Prostate gland (tissue), 2 donors: ENCODE measurements at regions not wholly inside any gene's neighbourhood (a gene's known extent, or its start where the extent isn't known, plus 50 kb on each side); places are given as distances from the start of the nearest gene placed in this dataset.

ENCODE experiments used
- DNase-seq: peaks from one replicate; pipeline ENCODE4 v3.0.0-alpha.2; 2019; ENCODE audit warnings: low spot score
- H3K27ac ChIP-seq, 2 donors: fragments of 200-600 bp; sonication (generic); 2 replicates each; pipeline ENCODE4 v1.5.1; 2017 to 2019
- H3K27me3 ChIP-seq: fragments of 200-600 bp; sonication (generic); replicated peaks from 2 replicates; pipeline ENCODE4 v1.5.1; 2019; ENCODE audit not compliant: insufficient read depth
- H3K36me3 ChIP-seq, 2 donors: fragments of 200-600 bp; sonication (generic); 1 replicate in 1 of 2; 2 replicates in 1 of 2; pipeline versions ENCODE4 v1.5.1 to v1.8.1; 2017 to 2019
- H3K4me1 ChIP-seq: fragments of 200-600 bp; sonication (generic); replicated peaks from 2 replicates; pipeline ENCODE4 v1.5.1; 2019
- H3K4me3 ChIP-seq, 2 donors: fragments of 200-600 bp; sonication (generic); 2 replicates each; pipeline ENCODE4 v1.5.1; 2017 to 2019
- H3K9me3 ChIP-seq: fragments of 200-600 bp; sonication (generic); 2 replicates; pipeline ENCODE4 v1.5.1; 2017
- CTCF ChIP-seq, 4 experiments: fragments of 200-600 bp in 2 of 4; fragments of 450-650 bp in 2 of 4; sonication (generic) in 2 of 4; IDR thresholded peaks; 1 replicate in 3 of 4; 2 replicates in 1 of 4; pipeline ENCODE4 v1.5.1; 2016 to 2019; ENCODE audit warnings: antibody characterized with exemption in 4 of 4, mild to moderate bottlenecking in 2 of 4, moderate library complexity in 2 of 4
- POLR2A ChIP-seq: fragments of 450-650 bp; IDR thresholded peaks from one replicate; pipeline ENCODE4 v1.6.1; 2016; ENCODE audit warnings: antibody characterized with exemption, mild to moderate bottlenecking
- POLR2AphosphoS5 ChIP-seq: sonication (generic); formaldehyde crosslinking; IDR thresholded peaks from one replicate; pipeline ENCODE4 v1.6.1; 2017; ENCODE audit warnings: antibody characterized with exemption
- WGBS: methylation state at CpG from one replicate; pipeline ENCODE4 v1.1.5; 2018; 5-methylcytosine and 5-hydroxymethylcytosine counted together
- intact Hi-C: fragments of 100-400 bp; cut with DNase I; formaldehyde crosslinking; loops from one replicate; pipeline ENCODE4 v1.14.2; 2022

- Histone ChIP-seq H3K27ac (no peak overlapping the region), H3K36me3 (no peaks in the 10 kb centered on the region), H3K4me3 (no peak overlapping the region), H3K27me3 (no peaks in the 10 kb centered on the region), H3K4me1 (no peaks in the 10 kb centered on the region), H3K9me3 (no peaks in the 10 kb centered on the region)
- TF ChIP-seq POLR2A: no peak
- TF ChIP-seq POLR2AphosphoS5: no peak
- TF ChIP-seq CTCF (IDR thresholded peaks at IDR 0.05): no peak
- DNase-seq: no peak
- 95% methylated on average over 2 of the region's 2 CpGs for WGBS
- intact Hi-C loops: no loop called here
Observed at GRCh38 chr3:34619990-34620389, 821.6 kb downstream of the PDCD6IP start.

GRCh38 chr3:34626699-34627098 is 828.3 kb downstream of the PDCD6IP start:
- no peak for DNase-seq
- H3K36me3 ChIP-seq: no peaks in the 10 kb centered on the region
- H3K27me3 ChIP-seq: no peaks in the 10 kb centered on the region
- H3K9me3 ChIP-seq: no peaks in the 10 kb centered on the region
- no peak for TF ChIP-seq POLR2AphosphoS5
- no peaks in the 10 kb centered on the region for H3K4me1 ChIP-seq
- no peak overlapping the region for H3K4me3 ChIP-seq
- intact Hi-C loops: no loop called here
- no peak overlapping the region for H3K27ac ChIP-seq

GRCh38 chr3:34634939-34635338 is 836.5 kb downstream of the PDCD6IP start:
- intact Hi-C loops: no loop called here
- Histone ChIP-seq H3K36me3 (no peaks in the 10 kb centered on the region), H3K27ac (no peak overlapping the region), H3K27me3 (no peaks in the 10 kb centered on the region), H3K9me3 (no peaks in the 10 kb centered on the region), H3K4me3 (no peak overlapping the region), H3K4me1 (no peaks in the 10 kb centered on the region)
- TF ChIP-seq POLR2A: no peak
- TF ChIP-seq POLR2AphosphoS5: no peak
- no peak for TF ChIP-seq CTCF (IDR thresholded peaks at IDR 0.05)
- DNase-seq: no peak
- 83% methylated on average over 6 of the region's 6 CpGs for WGBS

- TF ChIP-seq POLR2A: no peak
- TF ChIP-seq POLR2AphosphoS5: no peak
- TF ChIP-seq CTCF (IDR thresholded peaks at IDR 0.05): no peak
- H3K27me3 ChIP-seq: no peaks in the 10 kb centered on the region
- no peaks in the 10 kb centered on the region for H3K9me3 ChIP-seq
- H3K4me1 ChIP-seq: no peaks in the 10 kb centered on the region
- 90% methylated on average over 11 of the region's 11 CpGs for WGBS
- intact Hi-C loops: no loop called here
- no peak overlapping the region for H3K4me3 ChIP-seq
- no peaks in the 10 kb centered on the region for H3K36me3 ChIP-seq
- no peak overlapping the region for H3K27ac ChIP-seq
- no peak for DNase-seq
Observed at GRCh38 chr3:34635352-34635850, 837.0 kb downstream of the PDCD6IP start.

- intact Hi-C loops: no loop called here
- TF ChIP-seq CTCF (IDR thresholded peaks at IDR 0.05): no peak
- WGBS: 76% methylated on average over 5 of the region's 5 CpGs
Observed at GRCh38 chr3:34646911-34647460, 848.6 kb downstream of the PDCD6IP start.

More at GRCh38 chr3:34646911-34647460, 848.6 kb downstream of the PDCD6IP start:
- Histone ChIP-seq H3K9me3 (no peaks in the 10 kb centered on the region), H3K36me3 (no peaks in the 10 kb centered on the region), H3K4me3 (no peak overlapping the region), H3K4me1 (no peaks in the 10 kb centered on the region), H3K27me3 (no peaks in the 10 kb centered on the region), H3K27ac (no peak overlapping the region)
- DNase-seq: no peak
